GM10248 (cell line): ENCODE measurements at regions not wholly inside any gene's neighbourhood (a gene's known extent, or its start where the extent isn't known, plus 50 kb on each side); places are given as distances from the start of the nearest gene placed in this dataset.

Experiments used
- CTCF ChIA-PET: fragments of 300-600 bp; sonication (Branson Sonifier 250); formaldehyde crosslinking; extraction: SDS; loops from one replicate; lab custom pipeline; 2021; ENCODE audit warnings: antibody characterized with exemption; lab: Yijun Ruan, JAX
- POLR2A ChIA-PET: fragments of 350-650 bp; sonication (Branson Sonifier 250); formaldehyde crosslinking; extraction: SDS; loops from one replicate; lab custom pipeline; 2020; ENCODE audit warnings: antibody characterized with exemption; lab: Yijun Ruan, JAX
- DNase-seq: peaks from one replicate; pipeline ENCODE4 v3.0.0; 2012; ENCODE audit errors: extremely low spot score
- TF ChIP-seq, protein P1 (sequence below): IDR thresholded peaks from 2 replicates; pipeline ENCODE4 v1.5.1; 2012; ENCODE audit warnings: mild to moderate bottlenecking, low read depth; ENCODE audit errors: extremely low read depth, missing control alignments, control extremely low read depth

DNA sequence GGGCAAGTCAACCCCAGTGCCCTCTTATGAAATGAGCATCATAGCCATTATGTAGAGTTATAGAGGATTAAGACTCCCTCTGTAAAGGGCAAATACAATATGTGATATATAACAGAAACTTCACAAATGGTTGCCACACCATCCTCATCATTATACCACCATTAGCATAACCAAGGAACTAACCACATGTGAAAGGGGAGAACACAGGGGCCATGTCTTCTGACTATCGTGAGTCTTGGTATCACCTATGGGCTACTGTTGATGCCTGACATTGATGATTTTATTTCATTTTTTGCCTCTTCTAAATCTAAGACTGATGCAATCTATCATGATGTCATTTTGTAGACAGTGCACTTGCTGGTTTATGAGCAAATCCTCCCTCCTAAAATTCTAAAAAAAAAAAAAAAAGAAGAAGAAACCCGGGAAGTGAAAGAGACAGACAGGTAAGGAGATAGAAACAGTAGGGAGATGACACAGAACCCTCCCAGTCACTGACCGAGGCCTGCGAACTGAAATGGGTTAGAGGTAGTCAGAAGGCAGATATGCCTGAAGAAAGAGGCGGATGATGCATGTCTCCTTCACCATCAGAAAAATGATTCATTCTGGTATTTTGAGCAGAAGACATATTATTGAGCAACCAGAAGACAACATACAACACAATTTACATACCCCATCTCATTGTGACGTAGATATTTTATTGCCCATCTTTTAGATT, 266.0 kb downstream of the DMAC1 start:
- ChIA-PET POLR2A (no interaction called here), CTCF (interaction anchor here (0.9 to 2.4 kb wide), 8 partner anchors 9 to 707 kb away, joined by 3 to 17 read pairs (median 4); no protein-coding TSS in a partner anchor)
- TF ChIP-seq, protein P1, sequence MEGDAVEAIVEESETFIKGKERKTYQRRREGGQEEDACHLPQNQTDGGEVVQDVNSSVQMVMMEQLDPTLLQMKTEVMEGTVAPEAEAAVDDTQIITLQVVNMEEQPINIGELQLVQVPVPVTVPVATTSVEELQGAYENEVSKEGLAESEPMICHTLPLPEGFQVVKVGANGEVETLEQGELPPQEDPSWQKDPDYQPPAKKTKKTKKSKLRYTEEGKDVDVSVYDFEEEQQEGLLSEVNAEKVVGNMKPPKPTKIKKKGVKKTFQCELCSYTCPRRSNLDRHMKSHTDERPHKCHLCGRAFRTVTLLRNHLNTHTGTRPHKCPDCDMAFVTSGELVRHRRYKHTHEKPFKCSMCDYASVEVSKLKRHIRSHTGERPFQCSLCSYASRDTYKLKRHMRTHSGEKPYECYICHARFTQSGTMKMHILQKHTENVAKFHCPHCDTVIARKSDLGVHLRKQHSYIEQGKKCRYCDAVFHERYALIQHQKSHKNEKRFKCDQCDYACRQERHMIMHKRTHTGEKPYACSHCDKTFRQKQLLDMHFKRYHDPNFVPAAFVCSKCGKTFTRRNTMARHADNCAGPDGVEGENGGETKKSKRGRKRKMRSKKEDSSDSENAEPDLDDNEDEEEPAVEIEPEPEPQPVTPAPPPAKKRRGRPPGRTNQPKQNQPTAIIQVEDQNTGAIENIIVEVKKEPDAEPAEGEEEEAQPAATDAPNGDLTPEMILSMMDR: no peak
- DNase-seq: no peak

DNA sequence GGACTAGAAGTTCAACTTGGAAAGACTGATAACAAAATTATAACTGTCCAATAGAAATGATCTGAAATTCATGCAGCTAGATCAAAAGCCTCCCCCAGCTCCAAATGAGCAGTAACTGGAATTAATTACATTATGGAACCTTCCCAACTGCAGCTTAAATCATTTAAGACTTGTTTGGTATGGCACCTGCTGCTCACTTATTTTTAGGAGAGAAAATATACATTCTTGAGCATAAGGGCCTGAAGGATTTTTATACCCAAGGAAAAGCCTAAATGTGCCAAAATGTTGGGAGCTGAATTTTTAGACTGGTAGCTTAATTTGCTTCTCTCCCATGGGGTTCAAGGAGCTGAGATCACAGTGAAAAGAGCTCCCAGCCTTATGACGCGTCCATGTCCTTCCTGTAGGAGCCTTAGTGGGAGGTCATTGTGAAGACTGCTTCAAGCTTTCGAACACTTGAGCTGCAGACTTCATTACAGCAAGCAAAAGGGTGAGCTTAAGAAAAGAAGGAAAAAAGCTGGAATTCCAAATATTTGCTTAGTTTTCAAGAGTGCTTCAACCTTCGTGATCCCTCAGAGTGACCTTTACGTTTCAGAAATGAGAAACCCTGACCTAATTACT, 276.0 kb downstream of the DMAC1 start:
- ChIA-PET CTCF (interaction anchor here (1.1 to 2.1 kb wide), 2 partner anchors 8 to 11 kb away, joined by 5 to 7 read pairs; no protein-coding TSS in a partner anchor), POLR2A (no interaction called here)
- TF ChIP-seq, protein P1: no peak
- no peak for DNase-seq

DNA sequence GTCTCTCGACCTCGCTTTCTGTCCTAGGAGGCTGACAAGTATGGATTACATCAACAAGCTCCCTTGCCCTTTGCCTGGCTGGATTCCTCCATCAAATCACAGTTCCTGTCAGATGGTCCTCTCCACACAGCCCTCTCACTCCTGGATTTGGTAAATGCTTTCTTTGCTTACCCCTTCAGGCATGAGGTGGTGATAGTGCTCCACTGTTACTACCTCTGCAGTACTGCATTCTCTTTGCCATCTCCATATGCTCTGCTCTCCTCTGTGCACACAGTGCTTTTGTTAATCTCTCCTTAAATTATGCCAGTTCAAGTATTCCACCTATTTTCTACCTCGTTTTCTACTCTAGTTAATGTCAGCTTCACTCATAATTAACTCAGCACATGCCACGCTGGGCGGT, 279.2 kb downstream of the DMAC1 start:
- ChIA-PET POLR2A (no interaction called here), CTCF (interaction anchor here (1.0 to 1.4 kb wide), 2 partner anchors 10 to 14 kb away, joined by 3 to 4 read pairs; no protein-coding TSS in a partner anchor)
- TF ChIP-seq, protein P1: no peak
- no peak for DNase-seq

- TF ChIP-seq, protein P1: no peak
- ChIA-PET CTCF (no interaction called here), POLR2A (no interaction called here)
- DNase-seq: no peak
Observed at GRCh38 chr9:7516376-7516775, 283.2 kb downstream of the DMAC1 start.

- ChIA-PET CTCF (no interaction called here), POLR2A (no interaction called here)
- DNase-seq: no peak
- TF ChIP-seq, protein P1: no peak
Observed at GRCh38 chr9:7510199-7510598, 289.4 kb downstream of the DMAC1 start.

DNA sequence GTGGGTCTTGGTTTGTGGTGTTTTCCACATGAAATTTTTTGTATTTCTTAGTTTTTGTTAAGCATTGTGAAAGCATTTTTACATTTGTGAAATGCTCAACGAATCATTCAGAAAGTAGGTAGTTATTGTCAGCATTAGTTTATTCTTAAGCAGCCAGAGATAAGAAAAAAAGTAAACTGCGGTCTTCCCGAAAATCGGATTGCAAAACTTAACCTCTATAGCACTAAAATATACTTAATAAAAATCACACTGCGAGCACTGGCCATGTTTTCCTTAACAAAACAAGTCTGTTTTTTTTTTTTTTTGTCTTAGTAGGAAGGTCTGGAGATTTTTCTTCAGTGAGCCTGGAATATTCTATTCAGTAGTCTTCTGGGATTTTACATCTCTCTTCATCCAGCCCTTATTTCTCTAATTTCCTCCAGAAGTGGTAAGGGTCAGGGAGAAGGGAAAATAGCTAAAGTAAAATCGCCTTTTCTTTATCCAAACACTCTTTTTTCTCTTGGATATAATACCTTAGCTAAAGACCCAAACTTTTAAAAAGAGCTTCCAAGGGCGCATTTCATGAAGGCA, 289.9 kb downstream of the DMAC1 start:
- no peak for DNase-seq
- TF ChIP-seq, protein P1: no peak
- ChIA-PET CTCF (no interaction called here), POLR2A (no interaction called here)
